ENCODE measurements at regions not wholly inside any gene's neighbourhood (a gene's known extent, or its start where the extent isn't known, plus 50 kb on each side); places are given as distances from the start of the nearest gene placed in this dataset.

GRCh38 chr20:22350624-22351023 lies 233.7 kb downstream of the FOXA2 start:
- H3K36me3 ChIP-seq: no peaks in the 10 kb centered on the region
- intact Hi-C loops (cut with DNase I): no loop called here
- H3K4me1 ChIP-seq: peaks cover 0 to 10% (median 2%) of the 10 kb centered on the region in 4 donors
- H3K4me3 ChIP-seq: no peak overlapping the region
- 59 to 78% methylated on average over 4 of the region's 4 CpGs for WGBS, 2 donors
- H3K27me3 ChIP-seq: peaks cover 0 to 4% (median 0%) of the 10 kb centered on the region in 3 donors
- no peak for DNase-seq
- H3K27ac ChIP-seq: no peak overlapping the region
- H3K9me3 ChIP-seq: no peaks in the 10 kb centered on the region
- TF ChIP-seq POLR2A (IDR thresholded peaks at IDR 0.05): no peak
- no peak for TF ChIP-seq EP300 (IDR thresholded peaks at IDR 0.05)
- TF ChIP-seq CTCF (IDR thresholded peaks at IDR 0.05): no peak
- TF ChIP-seq POLR2AphosphoS5 (IDR thresholded peaks at IDR 0.05): no peak

- Histone ChIP-seq H3K27ac (no peak overlapping the region), H3K36me3 (no peaks in the 10 kb centered on the region), H3K4me1 (peaks cover 0 to 10% (median 2%) of the 10 kb centered on the region in 4 donors), H3K4me3 (no peak overlapping the region), H3K27me3 (peaks cover 0 to 4% (median 0%) of the 10 kb centered on the region in 3 donors), H3K9me3 (no peaks in the 10 kb centered on the region)
- TF ChIP-seq POLR2AphosphoS5 (IDR thresholded peaks at IDR 0.05) (no peak), POLR2A (IDR thresholded peaks at IDR 0.05) (no peak), EP300 (IDR thresholded peaks at IDR 0.05) (no peak), CTCF (IDR thresholded peaks at IDR 0.05) (no peak)
- WGBS, 2 donors: 22 to 69% methylated on average over 4 of the region's 4 CpGs
- intact Hi-C loops (cut with DNase I): no loop called here
- no peak for DNase-seq
These were observed 236.4 kb downstream of the FOXA2 start for GRCh38 chr20:22348010-22348409.

GRCh38 chr20:22346716-22347115 lies 237.7 kb downstream of the FOXA2 start:
- TF ChIP-seq POLR2AphosphoS5 (IDR thresholded peaks at IDR 0.05) (no peak), CTCF (IDR thresholded peaks at IDR 0.05) (no peak), POLR2A (IDR thresholded peaks at IDR 0.05) (no peak), EP300 (IDR thresholded peaks at IDR 0.05) (no peak)
- Histone ChIP-seq H3K4me3 (no peak overlapping the region), H3K27me3 (peaks cover 0 to 4% (median 0%) of the 10 kb centered on the region in 3 donors), H3K36me3 (no peaks in the 10 kb centered on the region), H3K27ac (no peak overlapping the region), H3K4me1 (peaks cover 0 to 3% (median under 1%) of the 10 kb centered on the region in 4 donors), H3K9me3 (no peaks in the 10 kb centered on the region)
- intact Hi-C loops (cut with DNase I): no loop called here
- WGBS, 2 donors: 34 to 39% methylated on average over 4 of the region's 4 CpGs
- no peak for DNase-seq

- intact Hi-C loops (cut with DNase I): no loop called here
- Histone ChIP-seq H3K9me3 (no peaks in the 10 kb centered on the region), H3K36me3 (no peaks in the 10 kb centered on the region), H3K27me3 (peaks cover 0 to 13% (median 0%) of the 10 kb centered on the region in 3 donors), H3K27ac (no peak overlapping the region), H3K4me3 (no peak overlapping the region), H3K4me1 (no peaks in the 10 kb centered on the region)
- TF ChIP-seq POLR2AphosphoS5 (IDR thresholded peaks at IDR 0.05): no peak
- no peak for TF ChIP-seq CTCF (IDR thresholded peaks at IDR 0.05)
- no peak for TF ChIP-seq POLR2A (IDR thresholded peaks at IDR 0.05)
- no peak for TF ChIP-seq EP300 (IDR thresholded peaks at IDR 0.05)
- WGBS, 2 donors: 96 to 97% methylated on average over 29 of the region's 29 CpGs
- DNase-seq: no peak
These were observed 240.8 kb downstream of the FOXA2 start for GRCh38 chr20:22343612-22344011.

GRCh38 chr20:22342410-22342809 lies 242.0 kb downstream of the FOXA2 start:
- no peaks in the 10 kb centered on the region for H3K4me1 ChIP-seq
- H3K27me3 ChIP-seq: peaks cover 0 to 14% (median 0%) of the 10 kb centered on the region in 3 donors
- 72 to 86% methylated on average over 4 of the region's 4 CpGs for WGBS, 2 donors
- intact Hi-C loops (cut with DNase I): no loop called here
- DNase-seq: no peak
- H3K27ac ChIP-seq: no peak overlapping the region
- H3K36me3 ChIP-seq: no peaks in the 10 kb centered on the region
- no peaks in the 10 kb centered on the region for H3K9me3 ChIP-seq
- H3K4me3 ChIP-seq: no peak overlapping the region
- TF ChIP-seq EP300 (IDR thresholded peaks at IDR 0.05): no peak
- no peak for TF ChIP-seq POLR2AphosphoS5 (IDR thresholded peaks at IDR 0.05)
- TF ChIP-seq CTCF (IDR thresholded peaks at IDR 0.05): no peak
- no peak for TF ChIP-seq POLR2A (IDR thresholded peaks at IDR 0.05)

Measured in sigmoid colon (tissue), 6 donors.